Globus pallidus (tissue), 1 donor: ENCODE measurements at regions not wholly inside any gene's neighbourhood (a gene's known extent, or its start where the extent isn't known, plus 50 kb on each side); places are given as distances from the start of the nearest gene placed in this dataset.
"Not testable (repeated sequence)": the region's sequence is repeated elsewhere in the genome, so short reads cannot be mapped to it uniquely, and the experiment has no call there.

ENCODE experiments used
- DNase-seq: peaks from one replicate; pipeline ENCODE4 v3.0.0-alpha.2; 2015; ENCODE audit warnings: low spot score

DNA sequence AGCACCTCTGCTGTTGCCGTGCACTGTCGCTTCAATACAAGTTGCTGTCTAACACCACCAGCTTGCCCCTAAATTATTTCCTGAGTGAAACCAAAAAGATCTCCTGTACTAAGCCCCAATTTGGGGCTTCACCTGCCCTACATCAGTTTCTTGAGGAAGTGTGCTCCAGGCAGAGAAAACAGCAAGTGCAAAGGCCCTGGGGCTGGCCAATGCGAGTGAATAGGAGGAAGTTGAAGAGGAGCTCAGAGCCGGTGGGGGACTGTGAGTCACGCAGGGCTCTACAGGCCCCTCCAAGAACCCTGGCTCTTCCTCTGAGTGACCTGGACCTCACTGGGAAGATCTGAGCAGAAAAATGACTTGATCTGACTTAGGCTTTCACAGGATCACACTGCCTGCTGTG lies 117.2 kb downstream of the IPO8 start:
- no peak for DNase-seq

- DNase-seq = no peak
Observed at GRCh38 chr12:30573145-30573544, 122.5 kb downstream of the IPO8 start.

DNA sequence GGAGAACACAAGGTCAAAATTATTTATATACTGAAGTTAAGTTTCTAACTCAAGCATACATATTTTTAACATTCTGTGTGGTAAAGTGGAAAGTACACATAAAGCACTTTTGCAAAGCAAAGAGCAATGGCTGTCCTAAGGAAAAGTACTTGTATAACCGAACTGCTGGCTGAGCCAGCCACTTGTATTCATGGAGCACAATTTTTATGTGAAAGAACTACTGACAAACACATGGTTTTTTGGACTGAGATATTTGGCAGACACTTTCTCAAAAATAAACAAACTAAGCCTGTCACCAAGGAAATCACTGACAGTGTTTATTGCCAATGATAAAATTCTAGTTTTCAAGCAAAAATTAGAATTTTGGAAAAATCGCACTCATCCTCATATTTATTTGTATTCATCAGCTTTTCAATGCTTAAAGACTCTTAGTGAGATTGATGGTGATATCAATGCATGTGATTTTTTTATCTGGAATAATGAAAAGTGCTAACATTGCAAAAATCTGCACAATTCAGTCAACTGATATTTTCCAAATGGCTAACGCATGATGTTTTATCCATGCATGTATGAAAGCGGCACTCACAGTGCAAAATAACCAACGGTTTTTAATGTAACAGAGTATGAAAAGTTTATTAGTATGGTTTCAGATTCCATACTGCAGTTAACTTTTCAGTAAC lies 125.3 kb downstream of the IPO8 start:
- no peak for DNase-seq

- DNase-seq = no peak
Observed at GRCh38 chr12:30569426-30569825, 126.2 kb downstream of the IPO8 start.

DNA sequence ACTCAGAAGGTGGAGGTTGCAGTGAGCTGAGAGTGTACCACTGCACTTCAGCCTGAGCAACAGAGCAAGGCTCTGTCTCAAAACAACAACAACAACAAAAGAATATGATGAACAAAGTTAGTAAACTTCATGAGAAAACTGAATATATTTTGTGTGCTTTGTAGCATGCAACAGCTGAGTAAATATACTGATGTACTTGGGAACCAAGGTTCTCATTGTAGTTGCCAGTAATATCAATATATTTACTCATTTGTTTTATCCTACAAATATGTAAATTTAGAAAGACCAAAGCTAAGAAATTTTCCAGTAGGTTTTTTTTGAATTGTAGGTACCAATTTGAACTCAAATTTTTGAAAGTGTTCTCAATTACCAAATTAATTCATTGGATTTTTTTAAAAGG lies 127.2 kb downstream of the IPO8 start:
- no peak for DNase-seq

DNA sequence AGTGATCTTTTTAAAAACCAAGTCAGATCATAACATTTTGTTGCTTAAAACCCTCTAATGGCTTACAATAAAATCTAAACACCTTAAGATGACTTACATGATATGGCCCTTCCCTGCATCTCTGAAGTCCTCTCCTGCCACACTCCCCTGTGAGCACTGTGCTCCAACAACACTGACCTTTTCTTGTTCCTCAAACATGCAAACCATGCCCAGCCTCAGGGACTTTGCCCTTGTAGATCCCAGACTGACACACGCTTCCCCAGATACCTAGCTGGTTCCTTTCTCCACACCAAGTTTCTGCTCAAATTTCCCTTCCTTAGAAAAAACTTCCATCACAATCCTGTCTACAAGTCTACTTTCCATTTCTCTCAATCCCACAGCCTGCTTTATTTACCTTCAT lies 128.6 kb downstream of the IPO8 start:
- no peak for DNase-seq

- DNase-seq = no peak
Observed at GRCh38 chr12:30564394-30564793, 131.3 kb downstream of the IPO8 start.

DNA sequence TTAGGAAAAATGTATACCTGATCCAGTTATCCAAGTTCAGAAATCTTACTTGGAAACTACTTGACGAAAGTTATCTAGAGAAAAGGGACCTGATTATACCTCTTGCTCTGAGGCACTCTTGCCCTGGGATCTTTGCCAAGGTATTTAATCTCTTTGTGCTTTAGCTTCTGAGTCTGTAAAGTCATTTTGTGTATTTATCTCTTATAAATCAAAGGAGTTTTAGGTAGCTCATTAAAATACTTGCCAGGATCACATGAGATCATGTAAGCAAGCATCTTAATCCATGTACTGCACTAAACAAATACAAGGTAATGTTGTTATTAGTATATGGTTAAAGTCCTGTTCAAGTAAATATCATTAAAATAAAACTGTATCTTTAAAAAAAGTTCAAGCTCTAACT lies 147.5 kb downstream of the IPO8 start:
- no peak for DNase-seq

GRCh38 chr12:30546121-30546520 lies 149.5 kb downstream of the IPO8 start:
- DNase-seq = no peak

DNA sequence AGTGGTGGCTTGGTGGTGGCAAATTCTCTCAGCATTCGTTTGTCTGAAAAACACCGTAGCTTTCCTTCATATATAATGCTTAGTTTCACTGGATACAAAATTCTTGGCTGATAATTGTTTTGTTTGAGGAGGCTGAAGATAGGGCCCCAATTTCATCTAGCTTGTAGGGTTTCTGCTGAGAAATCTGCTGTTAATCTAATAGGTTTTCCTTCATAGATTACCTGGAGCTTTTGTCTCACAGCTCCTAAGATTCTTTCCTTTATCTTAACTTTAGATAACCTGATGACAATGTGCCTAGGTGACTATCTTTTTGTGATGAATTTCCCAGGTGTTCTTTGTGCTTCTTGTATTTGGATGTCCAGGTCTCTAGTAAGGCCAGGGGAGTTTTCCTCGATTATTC lies 151.0 kb downstream of the IPO8 start:
- not testable (repeated sequence) for DNase-seq

GRCh38 chr12:30537228-30537627 lies 158.4 kb downstream of the IPO8 start:
- DNase-seq = no peak

- DNase-seq = no peak
Observed at GRCh38 chr12:30533558-30534265, 162.0 kb downstream of the IPO8 start.

GRCh38 chr12:30531731-30532678 lies 163.7 kb downstream of the IPO8 start:
- DNase-seq = no peak

- no peak for DNase-seq
Observed at GRCh38 chr12:30529489-30530269, 166.0 kb downstream of the IPO8 start.

DNA sequence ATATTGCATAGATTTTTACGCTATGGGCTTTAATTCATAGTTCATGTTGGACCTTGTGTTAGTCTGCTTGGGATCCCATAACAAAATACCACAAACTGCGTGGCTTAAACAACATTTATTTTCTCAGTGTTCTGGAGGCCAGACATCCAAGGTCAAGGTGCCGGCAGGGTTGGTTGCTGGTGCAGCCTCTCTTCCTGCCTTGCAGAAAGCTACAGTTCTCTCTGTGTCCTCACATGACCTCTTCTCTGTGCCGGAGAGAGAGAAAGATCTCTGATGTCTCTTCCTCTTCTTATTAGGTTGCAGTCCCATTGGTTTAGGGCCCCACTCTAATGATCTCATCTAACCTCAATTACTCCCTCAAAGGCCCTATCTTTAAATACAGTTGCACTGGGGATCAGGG lies 170.5 kb downstream of the IPO8 start:
- DNase-seq = no peak

DNA sequence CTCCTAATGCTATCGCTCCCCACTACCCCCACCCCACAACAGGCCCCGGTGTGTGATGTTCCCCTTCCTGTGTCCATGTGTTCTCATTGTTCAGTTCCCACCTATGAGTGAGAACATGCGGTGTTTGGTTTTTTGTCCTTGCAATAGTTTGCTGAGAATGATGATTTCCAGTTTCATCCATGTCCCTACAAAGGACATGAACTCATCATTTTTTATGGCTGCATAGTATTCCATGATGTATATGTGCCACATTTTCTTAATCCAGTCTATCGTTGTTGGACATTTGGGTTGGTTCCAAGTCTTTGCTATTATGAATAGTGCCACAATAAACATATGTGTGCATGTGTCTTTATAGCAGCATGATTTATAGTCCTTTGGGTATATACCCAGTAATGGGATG lies 175.4 kb downstream of the IPO8 start:
- DNase-seq = not testable (repeated sequence)

DNA sequence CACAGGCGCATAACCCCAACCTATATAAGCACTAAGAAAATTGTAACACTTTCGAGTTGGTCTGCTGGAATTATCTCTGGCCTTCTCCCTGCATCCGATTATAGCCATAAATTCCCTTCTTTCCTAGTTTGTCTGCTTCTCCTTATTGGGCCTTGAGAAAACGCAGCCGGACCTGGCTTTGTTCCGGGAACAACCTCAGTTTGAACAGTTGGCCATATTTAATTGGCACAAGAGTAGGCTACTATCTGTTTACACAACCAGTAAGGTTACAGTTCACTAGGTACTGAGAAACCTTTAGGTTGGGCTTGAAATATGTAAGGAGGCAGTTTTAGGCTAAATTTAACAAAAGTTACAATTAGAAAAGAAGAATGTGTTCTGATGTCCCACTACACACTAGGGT lies 176.1 kb downstream of the IPO8 start:
- DNase-seq = no peak

DNA sequence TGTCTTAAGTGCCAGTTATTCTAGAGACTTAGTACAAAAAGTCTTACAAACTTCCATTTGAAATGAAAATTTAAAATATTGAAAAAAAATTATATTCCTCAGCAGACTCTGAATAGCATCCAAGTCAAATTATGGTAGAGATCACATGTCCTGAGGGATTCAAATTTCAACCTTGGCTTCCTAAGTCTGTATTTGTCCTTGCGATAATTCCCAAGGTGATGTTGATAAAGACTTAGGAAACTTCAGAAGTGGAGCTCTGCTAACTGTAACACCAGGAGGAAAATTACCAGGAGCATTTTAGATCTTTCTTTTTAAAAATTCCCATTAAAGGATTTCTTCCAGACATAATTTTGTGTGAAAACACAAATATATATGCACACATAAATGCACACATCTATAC lies 178.3 kb downstream of the IPO8 start:
- no peak for DNase-seq

DNA sequence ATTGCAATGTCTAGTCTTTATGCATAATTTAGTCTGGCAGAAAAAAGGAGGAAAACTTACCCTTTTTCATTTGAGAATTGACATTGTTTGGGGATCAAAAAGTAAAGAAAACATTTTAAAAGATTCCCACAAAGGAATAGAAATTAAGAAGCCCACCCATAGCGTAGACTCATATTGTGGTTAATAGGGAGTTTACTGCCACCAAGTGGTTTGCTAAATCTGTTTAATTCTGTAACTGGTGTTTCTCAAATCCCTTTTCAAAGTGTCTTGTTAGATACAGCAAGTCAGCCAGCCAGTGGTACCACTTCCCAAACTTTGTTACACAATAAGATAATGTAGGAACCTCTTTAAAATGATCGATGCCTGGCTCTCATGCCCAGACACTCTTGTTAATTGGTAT lies 180.3 kb downstream of the IPO8 start:
- no peak for DNase-seq

DNA sequence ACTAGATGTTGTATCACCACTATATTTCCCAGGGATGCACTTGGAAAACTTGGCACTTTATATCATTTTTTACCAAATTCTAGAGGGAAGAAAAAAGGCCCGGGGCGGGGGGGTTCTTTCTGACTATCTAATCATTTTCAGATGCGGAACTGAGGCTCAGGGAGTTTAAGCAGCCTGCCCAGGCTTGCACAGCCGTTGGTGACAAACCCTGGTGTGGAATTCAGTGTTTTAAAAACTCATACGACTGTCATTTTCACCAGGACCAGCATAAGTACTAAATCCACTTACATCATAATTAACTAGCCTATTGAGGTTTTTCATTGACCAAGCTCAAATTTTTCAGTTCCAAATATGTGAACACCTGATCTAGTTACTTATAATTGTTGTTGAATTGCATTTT lies 181.0 kb downstream of the IPO8 start:
- DNase-seq = no peak

DNA sequence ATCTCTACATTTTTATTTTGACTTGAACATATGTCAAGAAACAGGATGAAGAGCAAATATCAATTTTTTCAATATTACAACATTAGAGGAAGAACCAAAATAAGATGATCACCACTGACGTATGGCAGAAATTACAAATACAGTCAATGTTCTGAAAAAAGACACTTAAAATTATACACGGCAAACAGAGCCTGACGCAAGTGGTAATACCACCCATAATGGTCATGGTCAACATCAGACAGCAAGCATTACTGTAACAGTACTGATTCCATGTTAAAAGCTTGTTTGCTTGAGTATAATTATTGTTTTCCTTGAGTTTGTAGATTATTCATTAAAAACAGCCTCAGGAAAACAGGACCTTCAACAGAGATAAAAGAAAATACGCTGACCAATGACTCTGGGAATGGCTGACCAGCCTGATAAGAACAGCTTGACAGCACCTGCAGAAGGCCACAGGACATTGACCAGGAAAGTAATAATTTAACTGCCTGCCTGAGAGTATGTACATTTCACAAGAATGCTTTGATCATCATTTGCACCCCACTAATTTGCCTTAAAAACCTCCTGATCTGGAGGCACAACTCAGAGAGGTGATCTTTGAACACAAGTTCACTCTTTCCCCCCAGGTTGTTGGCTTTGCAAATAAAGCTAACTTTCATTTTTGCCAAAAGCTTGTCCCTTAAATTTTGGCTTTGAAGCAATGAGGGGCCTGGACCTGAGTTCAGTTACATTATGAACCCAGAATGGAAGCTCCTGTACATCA lies 187.3 kb downstream of the IPO8 start:
- no peak for DNase-seq
